Gastroesophageal sphincter (tissue), 3 donors: ENCODE measurements at regions not wholly inside any gene's neighbourhood (a gene's known extent, or its start where the extent isn't known, plus 50 kb on each side); places are given as distances from the start of the nearest gene placed in this dataset.

Source experiments
- CTCF ChIP-seq, 4 experiments: fragments of 200-600 bp in 2 of 4; fragments of 450-650 bp in 2 of 4; sonication (generic) in 1 of 4; IDR thresholded peaks; one replicate each; pipeline ENCODE4 v1.5.1; 2017 to 2019; ENCODE audit warnings: antibody characterized with exemption in 4 of 4, mild to moderate bottlenecking in 2 of 4, moderate library complexity in 2 of 4
- EP300 ChIP-seq: sonication (generic); formaldehyde crosslinking; IDR thresholded peaks from one replicate; pipeline ENCODE4 v1.6.1; 2017; ENCODE audit warnings: antibody characterized with exemption, mild to moderate bottlenecking
- POLR2A ChIP-seq, 2 donors: fragments of 450-650 bp; IDR thresholded peaks; one replicate each; pipeline ENCODE4 v1.6.1; 2017; ENCODE audit warnings: antibody characterized with exemption in 2 of 2, mild to moderate bottlenecking in 2 of 2, moderate library complexity in 1 of 2
- POLR2AphosphoS5 ChIP-seq: sonication (generic); formaldehyde crosslinking; IDR thresholded peaks from one replicate; pipeline ENCODE4 v1.6.1; 2017; ENCODE audit warnings: antibody characterized with exemption

DNA sequence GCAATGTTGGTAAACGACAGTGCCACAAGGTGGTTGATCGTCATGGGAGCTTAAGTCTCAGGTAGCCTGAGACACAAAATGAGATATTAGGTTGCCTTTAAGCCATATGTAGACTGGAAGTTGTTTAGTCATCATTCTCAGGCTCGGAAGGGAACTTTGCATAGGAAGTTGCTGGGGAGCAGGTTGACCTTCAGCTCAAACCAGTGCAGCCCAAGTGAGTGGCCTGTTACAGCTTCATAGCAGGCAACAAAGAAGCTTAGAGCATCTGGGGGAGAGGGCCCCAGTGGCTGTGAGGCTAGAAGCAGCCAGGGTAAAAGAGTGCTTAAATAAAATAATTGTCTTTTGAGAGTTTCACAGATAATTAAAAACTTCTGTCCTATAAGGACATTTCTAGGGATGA is 404.0 kb downstream of the GUCY1A2 start:
- TF ChIP-seq CTCF (IDR thresholded peaks at IDR 0.05) (no peak), POLR2A (IDR thresholded peaks at IDR 0.05) (no peak), POLR2AphosphoS5 (no peak), EP300 (no peak)
